C1 segment of cervical spinal cord (tissue), 14 donors: ENCODE measurements at regions not wholly inside any gene's neighbourhood (a gene's known extent, or its start where the extent isn't known, plus 50 kb on each side); places are given as distances from the start of the nearest gene placed in this dataset.
"Not testable (repeated sequence)": the region's sequence is repeated elsewhere in the genome, so short reads cannot be mapped to it uniquely, and the experiment has no call there.

Experiments used
- DNase-seq, 14 donors: peaks; one replicate each; lab custom pipeline; 2025; lab: John Stamatoyannopoulos, UW

DNA sequence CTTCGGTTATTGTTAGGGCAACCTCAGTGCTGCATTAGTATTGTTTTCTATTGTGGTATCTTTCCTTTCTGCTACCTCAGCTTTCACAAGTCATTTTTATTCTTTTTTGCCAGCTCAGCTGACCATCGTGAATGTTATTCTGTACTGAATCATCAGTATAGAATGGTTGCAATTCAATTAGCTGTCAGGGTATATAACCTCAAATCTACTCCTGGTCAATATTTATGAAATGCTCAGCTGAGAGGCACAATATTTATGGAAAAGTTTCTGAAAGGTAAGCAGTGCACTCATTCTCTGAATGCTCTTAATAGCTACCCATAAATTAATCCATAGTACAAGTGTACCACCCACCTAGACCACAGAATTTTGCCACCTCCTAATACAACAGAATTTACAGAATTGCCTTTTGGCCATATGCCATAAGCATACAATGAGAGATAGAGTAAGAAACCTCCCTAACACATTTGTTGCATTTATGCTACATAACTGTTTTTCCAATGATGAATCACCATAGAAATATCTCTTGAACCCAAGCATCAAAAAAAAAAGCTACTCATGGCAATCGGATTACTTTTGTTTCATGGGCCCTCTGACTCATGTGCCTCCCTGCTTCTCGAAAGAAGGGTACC, 732.6 kb upstream of the CHRM3 start:
- no peak for DNase-seq

DNA sequence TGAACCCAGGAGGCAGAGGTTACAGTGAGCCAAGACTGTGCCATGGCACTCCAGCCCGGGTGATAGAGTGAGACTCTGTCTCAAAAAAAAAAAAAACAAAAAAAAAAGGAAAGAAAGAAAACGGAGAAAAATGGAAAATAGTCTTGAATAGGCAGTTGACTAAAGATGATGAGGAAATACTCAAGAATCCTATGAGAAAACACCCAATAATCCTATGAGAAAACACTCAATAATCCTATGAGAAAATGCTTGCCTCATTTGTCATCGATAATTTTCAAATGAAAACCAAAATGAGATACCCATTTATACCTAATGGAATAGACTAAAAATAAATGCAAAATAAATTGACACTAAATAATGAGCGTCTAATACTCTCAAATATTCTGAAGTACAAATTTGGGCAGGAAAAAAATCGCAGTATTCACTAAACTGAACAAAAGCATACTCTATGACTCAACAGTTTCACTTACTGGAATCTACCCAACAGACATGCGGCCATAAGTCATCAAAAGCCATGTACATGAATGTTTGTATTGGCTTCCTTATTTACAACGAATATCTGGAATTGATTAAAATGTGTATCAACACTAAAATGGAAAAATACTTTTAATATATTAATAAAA, 733.9 kb upstream of the CHRM3 start:
- DNase-seq, result no peak

- no peak for DNase-seq
These were observed 737.2 kb upstream of the CHRM3 start for GRCh38 chr1:238649200-238649599.

GRCh38 chr1:238648751-238649150, 737.6 kb upstream of the CHRM3 start:
- no peak for DNase-seq

- no peak for DNase-seq
These were observed 738.1 kb upstream of the CHRM3 start for GRCh38 chr1:238648296-238648695.

DNA sequence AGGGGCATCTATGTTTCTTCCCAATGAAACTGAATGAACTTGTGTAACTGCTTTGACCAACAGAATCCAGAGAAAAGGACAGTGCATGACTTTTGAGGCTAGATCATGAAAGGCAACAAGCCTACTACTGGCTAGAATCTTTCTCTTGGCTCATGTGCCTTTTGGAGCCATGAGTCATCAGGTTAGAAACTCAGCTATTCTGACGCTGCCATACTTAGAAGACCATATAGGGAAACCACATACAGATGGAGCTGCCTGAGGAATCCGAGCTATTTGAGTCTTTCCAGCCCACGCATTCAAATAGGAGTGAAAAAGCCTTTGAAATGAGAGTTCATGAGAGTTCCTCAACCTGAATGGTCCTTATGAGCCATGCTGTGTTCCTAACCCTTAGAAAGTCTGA, 738.5 kb upstream of the CHRM3 start:
- no peak for DNase-seq

- no peak for DNase-seq
These were observed 744.1 kb upstream of the CHRM3 start for GRCh38 chr1:238642231-238642630.

DNA sequence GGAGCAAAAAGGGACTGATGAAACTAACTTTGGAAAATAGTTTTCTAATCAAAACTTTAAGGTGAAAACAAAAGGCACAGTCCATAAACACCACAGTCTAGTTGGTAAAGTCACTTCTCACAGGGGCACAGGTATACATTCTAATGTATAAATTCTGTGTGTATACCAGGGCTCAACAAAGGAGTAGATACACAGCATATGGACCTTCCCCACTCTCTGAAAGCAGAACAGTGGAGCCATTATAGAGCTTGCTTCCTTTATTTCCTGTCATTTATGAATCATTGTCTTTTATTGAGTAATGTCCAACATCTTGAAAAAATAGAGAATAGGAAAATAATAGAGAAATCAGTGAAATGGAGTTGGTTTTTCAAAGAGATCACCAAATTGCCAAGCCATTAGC, 746.5 kb upstream of the CHRM3 start:
- no peak for DNase-seq

- no peak for DNase-seq
These were observed 737.4 kb upstream of the ZP4 start for GRCh38 chr1:238628110-238628509.

- no peak for DNase-seq
These were observed 734.1 kb upstream of the ZP4 start for GRCh38 chr1:238624776-238625175.

DNA sequence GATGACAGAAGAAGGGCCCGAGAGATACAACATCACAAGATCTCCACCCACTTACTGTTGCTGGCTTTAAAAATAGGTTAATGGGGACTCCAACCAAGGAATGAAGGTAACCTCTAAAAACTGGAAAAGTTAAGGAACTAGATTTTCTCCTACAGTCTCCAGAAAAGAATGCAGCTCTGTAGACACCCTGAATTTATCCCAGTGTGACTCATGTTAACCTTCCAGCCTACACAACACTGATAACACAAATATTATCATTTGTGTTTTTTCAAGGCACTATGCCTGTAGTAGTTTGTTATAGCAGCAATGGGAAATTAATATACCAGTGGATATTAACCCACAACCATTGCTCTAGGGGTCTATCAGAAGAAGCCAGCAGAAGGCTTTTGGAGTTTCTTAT, 730.7 kb upstream of the ZP4 start:
- no peak for DNase-seq

DNA sequence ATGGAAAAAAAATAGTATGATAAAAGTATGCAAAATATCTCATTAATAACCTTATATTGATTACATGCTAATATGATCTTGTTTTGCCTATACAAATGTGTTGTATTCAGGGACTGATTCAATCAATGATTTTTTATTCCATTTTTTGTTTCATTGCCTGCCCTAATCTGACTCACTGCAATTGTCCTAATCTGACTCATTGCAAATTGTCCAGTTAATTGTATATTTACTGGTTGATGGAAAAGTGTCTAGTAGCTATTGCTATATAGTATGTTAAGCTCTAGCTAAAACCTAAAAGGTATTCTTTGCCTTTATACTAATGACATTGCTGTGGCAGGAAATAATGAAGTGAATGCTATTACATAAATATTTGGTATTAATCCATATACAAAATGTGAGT, 728.9 kb upstream of the ZP4 start:
- DNase-seq, result no peak

GRCh38 chr1:238611406-238611805, 720.7 kb upstream of the ZP4 start:
- no peak for DNase-seq

DNA sequence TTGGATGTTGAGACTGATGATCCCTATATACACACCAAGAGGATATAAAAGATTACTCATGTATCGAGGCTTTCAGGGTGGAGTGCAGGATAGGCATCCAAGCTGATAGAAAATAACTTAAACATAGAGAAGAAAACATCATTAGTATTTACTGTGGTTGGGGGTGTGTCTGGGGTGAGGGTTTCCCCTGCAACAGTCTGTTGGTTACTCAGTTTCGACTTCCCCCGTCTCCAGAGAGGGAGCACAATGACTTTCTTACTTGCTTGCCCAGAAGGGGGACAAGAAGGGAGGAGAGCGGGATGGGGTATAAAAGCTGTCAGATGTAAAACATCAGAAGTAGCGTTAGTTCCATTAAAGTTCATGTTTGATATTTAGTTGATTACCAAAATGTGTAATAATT, 717.4 kb upstream of the ZP4 start:
- DNase-seq, result no peak

- no peak for DNase-seq
These were observed 716.2 kb upstream of the ZP4 start for GRCh38 chr1:238606896-238607295.

DNA sequence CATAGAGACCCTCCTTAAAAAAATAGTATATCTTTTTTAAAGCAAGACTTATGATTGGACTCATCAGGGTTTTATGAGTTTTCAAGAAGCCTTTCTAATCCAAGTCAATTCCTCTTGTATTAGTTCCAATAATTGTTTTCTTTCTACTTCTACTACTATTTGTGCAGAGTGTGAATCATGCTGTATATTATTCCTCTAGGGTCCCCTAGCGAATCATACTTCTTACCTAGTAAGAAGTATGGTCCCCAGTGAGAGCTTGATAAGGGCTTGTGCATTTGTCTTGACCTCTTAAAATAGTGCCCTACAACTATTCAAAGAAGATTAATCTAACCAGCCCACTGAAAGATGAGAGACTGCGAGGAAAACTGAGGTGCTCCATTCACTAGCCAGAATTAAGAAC, 715.7 kb upstream of the ZP4 start:
- no peak for DNase-seq

DNA sequence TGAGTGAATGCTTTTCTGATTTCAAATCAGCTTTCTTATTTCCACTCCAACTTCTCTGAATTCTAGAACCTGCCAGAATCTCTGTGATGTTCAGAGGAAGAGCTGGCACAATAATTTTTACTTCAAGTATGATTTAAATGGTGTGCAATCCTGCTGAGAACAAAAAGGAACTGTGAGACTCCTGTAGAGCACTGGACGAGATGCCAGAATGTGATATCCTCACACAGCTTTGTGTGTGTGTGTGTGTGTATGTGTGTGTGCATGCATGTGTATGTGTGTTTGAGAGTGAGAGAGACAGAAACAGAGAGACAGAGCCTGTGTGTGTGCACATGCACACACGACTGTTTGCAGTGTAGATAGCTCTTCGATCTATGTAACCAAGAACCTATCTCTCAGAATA, 713.6 kb upstream of the ZP4 start:
- DNase-seq, result no peak

DNA sequence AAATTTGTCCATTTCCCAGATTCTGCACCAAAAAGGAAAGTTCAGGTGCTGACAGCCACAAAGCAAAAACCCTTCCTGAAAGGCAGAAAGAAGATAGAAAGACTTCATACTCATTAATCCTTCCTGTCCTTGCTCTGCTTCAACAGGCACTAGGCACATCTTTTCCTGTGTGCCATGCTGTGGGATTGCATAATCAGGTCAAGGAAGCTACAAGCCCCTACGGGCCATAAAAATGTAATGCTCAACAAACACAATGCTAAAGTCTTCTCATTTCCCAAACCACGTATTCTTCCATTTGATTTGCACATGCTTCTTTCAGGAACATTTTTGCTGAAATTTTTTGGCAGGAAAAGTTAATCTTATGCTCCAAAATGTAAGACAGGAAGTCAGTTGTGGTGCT, 710.9 kb upstream of the ZP4 start:
- not testable (repeated sequence) for DNase-seq

GRCh38 chr1:238596703-238597102, 706.0 kb upstream of the ZP4 start:
- DNase-seq, result no peak

GRCh38 chr1:238592621-238593020, 701.9 kb upstream of the ZP4 start:
- no peak for DNase-seq

- DNase-seq, result no peak
These were observed 699.2 kb upstream of the ZP4 start for GRCh38 chr1:238589843-238590435.

DNA sequence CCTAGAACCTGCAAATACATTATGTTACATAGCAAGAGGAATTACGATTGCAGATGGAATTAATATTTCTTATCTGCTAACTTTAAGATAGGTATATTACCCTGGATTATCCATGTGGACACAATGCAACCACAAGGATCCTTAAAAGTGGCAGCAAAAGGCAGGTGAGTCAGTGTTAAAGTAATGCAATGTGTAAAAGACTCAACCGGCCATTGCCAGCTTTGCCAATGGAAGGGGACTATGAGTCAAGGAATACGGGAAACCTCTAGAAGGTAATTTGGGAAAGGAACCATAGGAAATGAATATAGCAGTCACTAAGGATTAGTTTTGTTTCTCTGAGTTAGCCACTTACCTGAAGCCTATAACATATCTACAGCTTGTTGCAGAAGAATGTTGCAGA, 692.1 kb upstream of the ZP4 start:
- DNase-seq, result no peak

- DNase-seq, result no peak
These were observed 690.6 kb upstream of the ZP4 start for GRCh38 chr1:238581332-238581731.

GRCh38 chr1:238568735-238569134, 678.0 kb upstream of the ZP4 start:
- no peak for DNase-seq
